Activated CD8-positive, alpha-beta T cell treated with anti-CD3 and anti-CD28 coated beads, Interleukin-2, amount 10 ng/mL, durations not matched to agents 7 days and 5 days (primary cell): ENCODE measurements at regions not wholly inside any gene's neighbourhood (a gene's known extent, or its start where the extent isn't known, plus 50 kb on each side); places are given as distances from the start of the nearest gene placed in this dataset.

ENCODE experiments used
- ATAC-seq: fragments of 150-1000 bp; cut with Tn5 transposase; one replicate; pipeline ENCODE4 v1.10.0; 2021; ENCODE audit warnings: moderate library complexity
- CTCF ChIA-PET: fragments of 350-600 bp; sonication (Branson Sonifier 250); formaldehyde crosslinking; loops from one replicate; lab custom pipeline; 2021; ENCODE audit warnings: antibody characterized with exemption; lab: Charles Lee
- POLR2A ChIA-PET: fragments of 350-600 bp; sonication (Branson Sonifier 250); formaldehyde crosslinking; loops from one replicate; lab custom pipeline; 2021; ENCODE audit warnings: antibody characterized with exemption; lab: Charles Lee
- DNase-seq: peaks from one replicate; pipeline ENCODE4 v3.0.0-alpha.2; 2020
- H3K27ac Mint-ChIP-seq: one replicate; pipeline ENCODE4 v1.8.0; 2021; ENCODE audit warnings: mild to moderate bottlenecking, mixed read lengths
- H3K27me3 Mint-ChIP-seq: one replicate; pipeline ENCODE4 v1.8.0; 2021; ENCODE audit warnings: low read depth, mixed read lengths
- H3K36me3 Mint-ChIP-seq: one replicate; pipeline ENCODE4 v1.8.0; 2021; ENCODE audit warnings: low read depth, mixed read lengths
- H3K4me1 Mint-ChIP-seq: one replicate; pipeline ENCODE4 v1.8.0; 2021; ENCODE audit warnings: low read depth, mixed read lengths
- H3K4me3 Mint-ChIP-seq: one replicate; pipeline ENCODE4 v1.8.0; 2021; ENCODE audit warnings: mild to moderate bottlenecking, mixed read lengths
- H3K9me3 Mint-ChIP-seq: one replicate; pipeline ENCODE4 v1.8.0; 2022; ENCODE audit warnings: mixed read lengths; ENCODE audit not compliant: insufficient read depth

- no peak for ATAC-seq
- H3K36me3 Mint-ChIP-seq = no peaks in the 10 kb centered on the region
- no peak overlapping the region for H3K4me3 Mint-ChIP-seq
- POLR2A ChIA-PET = no interaction called here
- CTCF ChIA-PET = no interaction called here
- peaks cover 39% of the 10 kb centered on the region for H3K9me3 Mint-ChIP-seq
- no peaks in the 10 kb centered on the region for H3K27me3 Mint-ChIP-seq
- DNase-seq = no peak
- H3K4me1 Mint-ChIP-seq = no peaks in the 10 kb centered on the region
- no peak overlapping the region for H3K27ac Mint-ChIP-seq
These were observed 1272.5 kb downstream of the OLFM4 start for GRCh38 chr13:54301085-54301484.

- H3K27me3 Mint-ChIP-seq = no peaks in the 10 kb centered on the region
- no peak for DNase-seq
- H3K27ac Mint-ChIP-seq = no peak overlapping the region
- no peaks in the 10 kb centered on the region for H3K36me3 Mint-ChIP-seq
- H3K9me3 Mint-ChIP-seq = peaks cover 32% of the 10 kb centered on the region
- no peak overlapping the region for H3K4me3 Mint-ChIP-seq
- no peak for ATAC-seq
- ChIA-PET CTCF (no interaction called here), POLR2A (no interaction called here)
- no peaks in the 10 kb centered on the region for H3K4me1 Mint-ChIP-seq
These were observed 1276.8 kb downstream of the OLFM4 start for GRCh38 chr13:54305377-54305776.

- no peaks in the 10 kb centered on the region for H3K36me3 Mint-ChIP-seq
These were observed 1284.3 kb downstream of the OLFM4 start for GRCh38 chr13:54312885-54313284.

DNA sequence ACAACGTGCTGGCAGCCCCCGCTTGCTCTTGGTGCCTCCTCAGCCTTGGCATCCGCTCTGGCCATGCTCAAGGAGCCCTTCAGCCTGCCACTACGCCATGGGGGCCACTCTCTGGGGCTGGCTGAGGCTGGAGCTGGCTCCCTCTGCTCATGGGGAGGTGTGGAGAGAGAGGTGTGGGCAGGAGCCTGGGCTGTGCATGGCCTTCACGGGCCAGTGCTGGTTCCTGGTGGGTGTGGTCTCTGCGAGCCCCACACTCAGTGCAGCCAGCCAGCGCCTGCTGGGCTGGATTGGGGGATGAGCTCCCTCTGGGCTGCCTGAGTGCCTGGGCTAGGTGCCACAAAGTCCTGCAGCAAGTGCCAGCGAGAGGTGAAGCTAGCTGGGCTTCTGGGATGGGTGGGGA is 1289.1 kb downstream of the OLFM4 start:
- ChIA-PET CTCF (no interaction called here), POLR2A (no interaction called here)
- Mint-ChIP-seq H3K27ac (no peak overlapping the region), H3K4me1 (no peaks in the 10 kb centered on the region), H3K27me3 (no peaks in the 10 kb centered on the region), H3K9me3 (peaks cover 24% of the 10 kb centered on the region), H3K4me3 (no peak overlapping the region), H3K36me3 (no peaks in the 10 kb centered on the region)
- ATAC-seq (no peak), DNase-seq (no peak)

More at GRCh38 chr13:54312885-54313284, 1284.3 kb downstream of the OLFM4 start:
- ATAC-seq (no peak), DNase-seq (no peak)
- Mint-ChIP-seq H3K27ac (no peak overlapping the region), H3K27me3 (no peaks in the 10 kb centered on the region), H3K9me3 (peaks cover 13% of the 10 kb centered on the region), H3K4me3 (no peak overlapping the region), H3K4me1 (no peaks in the 10 kb centered on the region)
- ChIA-PET POLR2A (no interaction called here), CTCF (no interaction called here)

DNA sequence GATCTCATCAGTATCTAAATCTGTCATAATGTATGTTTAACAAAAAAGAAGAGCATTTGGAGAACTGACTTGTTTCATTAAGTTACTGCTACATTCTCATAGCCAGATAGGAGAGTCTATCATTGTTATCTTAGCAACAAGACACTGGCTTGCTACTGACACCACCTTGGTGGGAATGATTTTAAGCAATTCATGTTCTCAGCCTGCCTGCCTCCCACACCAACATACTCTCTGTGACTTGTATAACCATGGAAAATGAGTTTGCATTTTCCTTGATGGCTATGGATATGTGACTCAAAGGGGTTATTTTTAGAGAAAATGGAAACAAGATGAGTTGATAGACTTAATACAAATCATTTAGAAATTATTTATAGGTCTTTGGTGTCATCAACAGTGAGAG is 1308.9 kb downstream of the OLFM4 start:
- Mint-ChIP-seq H3K27me3 (no peaks in the 10 kb centered on the region), H3K4me3 (no peak overlapping the region), H3K27ac (no peak overlapping the region), H3K4me1 (no peaks in the 10 kb centered on the region), H3K36me3 (no peaks in the 10 kb centered on the region), H3K9me3 (peaks cover 38% of the 10 kb centered on the region)
- ChIA-PET POLR2A (no interaction called here), CTCF (no interaction called here)
- no peak for ATAC-seq
- DNase-seq = no peak

GRCh38 chr13:54347531-54347930 is 1318.9 kb downstream of the OLFM4 start:
- no peak overlapping the region for H3K27ac Mint-ChIP-seq
- POLR2A ChIA-PET = no interaction called here
- ATAC-seq (no peak), DNase-seq (no peak)
- H3K4me1 Mint-ChIP-seq = no peaks in the 10 kb centered on the region
- CTCF ChIA-PET = no interaction called here
- peaks cover 19% of the 10 kb centered on the region for H3K9me3 Mint-ChIP-seq
- no peaks in the 10 kb centered on the region for H3K36me3 Mint-ChIP-seq
- H3K4me3 Mint-ChIP-seq = no peak overlapping the region
- no peaks in the 10 kb centered on the region for H3K27me3 Mint-ChIP-seq

- no peaks in the 10 kb centered on the region for H3K4me1 Mint-ChIP-seq
- ATAC-seq = no peak
These were observed 1327.6 kb downstream of the OLFM4 start for GRCh38 chr13:54356209-54356608.

GRCh38 chr13:54356849-54357248 is 1328.2 kb downstream of the OLFM4 start:
- ChIA-PET CTCF (no interaction called here), POLR2A (no interaction called here)
- no peaks in the 10 kb centered on the region for H3K36me3 Mint-ChIP-seq
- no peak overlapping the region for H3K4me3 Mint-ChIP-seq
- no peaks in the 10 kb centered on the region for H3K27me3 Mint-ChIP-seq
- no peaks in the 10 kb centered on the region for H3K4me1 Mint-ChIP-seq
- H3K9me3 Mint-ChIP-seq = peaks cover 26% of the 10 kb centered on the region
- ATAC-seq (no peak), DNase-seq (no peak)
- H3K27ac Mint-ChIP-seq = no peak overlapping the region

More at GRCh38 chr13:54356209-54356608, 1327.6 kb downstream of the OLFM4 start:
- ChIA-PET CTCF (no interaction called here), POLR2A (no interaction called here)
- DNase-seq = no peak
- H3K4me3 Mint-ChIP-seq = no peak overlapping the region
- no peaks in the 10 kb centered on the region for H3K36me3 Mint-ChIP-seq
- no peaks in the 10 kb centered on the region for H3K27me3 Mint-ChIP-seq
- H3K27ac Mint-ChIP-seq = no peak overlapping the region
- peaks cover 26% of the 10 kb centered on the region for H3K9me3 Mint-ChIP-seq

DNA sequence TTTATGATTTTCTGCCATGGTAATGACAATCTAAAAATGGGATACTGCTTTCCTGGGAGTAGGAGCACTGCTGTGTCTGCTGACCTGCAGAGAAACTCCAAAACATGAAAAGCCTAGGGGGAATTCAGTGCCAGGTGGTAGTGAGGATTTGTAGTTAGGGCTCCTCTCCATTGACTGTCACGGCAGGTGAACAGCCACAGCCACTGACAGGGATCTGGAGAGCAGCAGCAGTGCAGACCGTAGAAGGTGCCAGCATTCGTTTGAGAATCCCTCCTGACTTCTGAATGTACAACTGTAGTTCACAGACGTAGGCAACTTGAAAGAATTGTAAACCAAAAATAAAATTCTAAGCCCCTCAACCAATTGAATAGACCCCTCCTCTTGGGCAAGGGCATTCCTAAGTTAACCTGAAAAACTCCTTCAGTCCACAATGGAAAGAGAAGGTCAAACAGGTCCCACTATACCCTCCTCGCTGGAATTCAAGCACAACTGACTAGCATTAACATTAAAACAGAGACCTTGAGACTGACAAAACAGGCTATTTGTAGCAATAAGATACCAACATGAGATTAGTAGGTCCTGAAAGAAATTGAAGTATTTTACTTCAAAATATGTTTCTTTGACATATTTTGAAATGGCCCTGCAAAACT is 1328.8 kb downstream of the OLFM4 start:
- ChIA-PET CTCF (no interaction called here), POLR2A (no interaction called here)
- DNase-seq = no peak
- no peak for ATAC-seq
- no peaks in the 10 kb centered on the region for H3K27me3 Mint-ChIP-seq
- no peak overlapping the region for H3K4me3 Mint-ChIP-seq
- H3K9me3 Mint-ChIP-seq = peaks cover 23% of the 10 kb centered on the region
- no peaks in the 10 kb centered on the region for H3K4me1 Mint-ChIP-seq
- H3K27ac Mint-ChIP-seq = no peak overlapping the region
- no peaks in the 10 kb centered on the region for H3K36me3 Mint-ChIP-seq

GRCh38 chr13:54361460-54361859 is 1332.8 kb downstream of the OLFM4 start:
- CTCF ChIA-PET = no interaction called here
- DNase-seq (no peak), ATAC-seq (no peak)
- H3K4me1 Mint-ChIP-seq = no peaks in the 10 kb centered on the region
- no peak overlapping the region for H3K4me3 Mint-ChIP-seq
- no peak overlapping the region for H3K27ac Mint-ChIP-seq
- no peaks in the 10 kb centered on the region for H3K36me3 Mint-ChIP-seq
- no peaks in the 10 kb centered on the region for H3K27me3 Mint-ChIP-seq
- peaks cover 20% of the 10 kb centered on the region for H3K9me3 Mint-ChIP-seq
- POLR2A ChIA-PET = no interaction called here

DNA sequence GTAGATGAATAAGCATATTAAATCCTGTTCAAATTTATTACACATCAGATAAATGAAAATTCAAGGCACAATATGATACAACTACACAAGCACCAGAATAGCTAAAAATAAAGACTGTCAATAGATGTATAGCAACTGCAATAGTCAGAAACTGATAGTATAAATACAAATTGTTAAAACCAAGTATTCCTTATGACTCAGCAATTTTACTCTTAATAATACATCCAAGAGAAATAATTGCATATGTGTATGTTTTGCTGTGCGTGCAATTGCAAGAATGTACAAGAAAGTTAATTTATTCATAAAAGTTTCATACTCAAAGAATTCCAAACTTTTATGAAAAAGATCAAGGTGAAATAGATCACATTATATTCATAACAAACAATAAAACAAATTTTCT is 1338.1 kb downstream of the OLFM4 start:
- Mint-ChIP-seq H3K27ac (no peak overlapping the region), H3K4me3 (no peak overlapping the region), H3K4me1 (no peaks in the 10 kb centered on the region), H3K36me3 (no peaks in the 10 kb centered on the region), H3K9me3 (peaks cover 24% of the 10 kb centered on the region), H3K27me3 (no peaks in the 10 kb centered on the region)
- ATAC-seq (no peak), DNase-seq (no peak)
- ChIA-PET POLR2A (no interaction called here), CTCF (no interaction called here)

GRCh38 chr13:54367639-54368271 is 1339.1 kb downstream of the OLFM4 start:
- Mint-ChIP-seq H3K27me3 (no peaks in the 10 kb centered on the region), H3K36me3 (no peaks in the 10 kb centered on the region), H3K27ac (no peak overlapping the region), H3K9me3 (peaks cover 29% of the 10 kb centered on the region), H3K4me3 (no peak overlapping the region), H3K4me1 (no peaks in the 10 kb centered on the region)
- ChIA-PET CTCF (no interaction called here), POLR2A (no interaction called here)
- ATAC-seq (no peak), DNase-seq (no peak)
